Natural killer cell (primary cell): ENCODE measurements at regions not wholly inside any gene's neighbourhood (a gene's known extent, or its start where the extent isn't known, plus 50 kb on each side); places are given as distances from the start of the nearest gene placed in this dataset.

Experiments used
- ATAC-seq, 3 donors: fragments of 150-1000 bp in 2 of 3; fragments of 200-7000 bp in 1 of 3; cut with Tn5 transposase; 1 replicate in 1 of 3; 2 replicates in 2 of 3; pipeline ENCODE4 v1.10.0; 2021; ENCODE audit warnings: mild to moderate bottlenecking in 2 of 3, moderate library complexity in 2 of 3
- DNase-seq, 2 donors: peaks; one replicate each; pipeline versions ENCODE4 v3.0.0 to v3.0.0-alpha.2; 2013 to 2021; ENCODE audit warnings: mixed read lengths in 1 of 2
- H3K27ac ChIP-seq: one replicate; pipeline ENCODE4 v1.5.1; 2013; ENCODE audit warnings: mild to moderate bottlenecking, low read length
- H3K27me3 ChIP-seq: one replicate; pipeline ENCODE4 v1.6.1; 2013; ENCODE audit warnings: low read length; ENCODE audit not compliant: control insufficient read depth, insufficient read depth
- H3K36me3 ChIP-seq: one replicate; pipeline ENCODE4 v1.6.1; 2013; ENCODE audit warnings: low read length; ENCODE audit not compliant: control insufficient read depth, insufficient read depth
- H3K4me1 ChIP-seq: one replicate; pipeline ENCODE4 v1.6.1; 2013; ENCODE audit warnings: low read length; ENCODE audit not compliant: control insufficient read depth, insufficient read depth
- H3K4me3 ChIP-seq: one replicate; pipeline ENCODE4 v1.5.1; 2013; ENCODE audit warnings: low read length
- H3K9me3 ChIP-seq: one replicate; pipeline ENCODE4 v1.6.1; 2013; ENCODE audit warnings: low read length; ENCODE audit not compliant: control insufficient read depth, insufficient read depth
- H3K27ac Mint-ChIP-seq, 2 donors: one replicate each; pipeline ENCODE4 v1.8.0; 2022; ENCODE audit warnings: mild to moderate bottlenecking in 2 of 2, mixed read lengths in 2 of 2, moderate library complexity in 1 of 2
- H3K27me3 Mint-ChIP-seq, 2 donors: one replicate each; pipeline ENCODE4 v1.8.0; 2022; ENCODE audit warnings: low read depth in 2 of 2, mixed read lengths in 2 of 2
- H3K36me3 Mint-ChIP-seq: one replicate; pipeline ENCODE4 v1.8.0; 2022; ENCODE audit warnings: mixed read lengths
- H3K4me1 Mint-ChIP-seq, 2 donors: one replicate each; pipeline ENCODE4 v1.8.0; 2022; ENCODE audit warnings: mixed read lengths in 2 of 2
- H3K4me3 Mint-ChIP-seq: one replicate; pipeline ENCODE4 v1.8.0; 2022; ENCODE audit warnings: mild to moderate bottlenecking, moderate library complexity, mixed read lengths
- H3K9me3 Mint-ChIP-seq, 2 donors: one replicate each; pipeline ENCODE4 v1.8.0; 2022; ENCODE audit warnings: mixed read lengths in 2 of 2
- WGBS: methylation state at CpG from one replicate; pipeline ENCODE4 v1.1.7; 2013; ENCODE audit warnings: missing lambda C conversion rate; ENCODE audit not compliant: insufficient coverage; 5-methylcytosine and 5-hydroxymethylcytosine counted together
- intact Hi-C: fragments of 100-400 bp; cut with micrococcal nuclease; formaldehyde crosslinking; loops from one replicate; pipeline ENCODE4 v1.14.2; 2022
- TF ChIP-seq, protein P1 (sequence below): fragments of 200-600 bp; IDR thresholded peaks from one replicate; pipeline ENCODE4 v1.8.0; 2022; ENCODE audit warnings: antibody characterized with exemption

- TF ChIP-seq, protein P1, sequence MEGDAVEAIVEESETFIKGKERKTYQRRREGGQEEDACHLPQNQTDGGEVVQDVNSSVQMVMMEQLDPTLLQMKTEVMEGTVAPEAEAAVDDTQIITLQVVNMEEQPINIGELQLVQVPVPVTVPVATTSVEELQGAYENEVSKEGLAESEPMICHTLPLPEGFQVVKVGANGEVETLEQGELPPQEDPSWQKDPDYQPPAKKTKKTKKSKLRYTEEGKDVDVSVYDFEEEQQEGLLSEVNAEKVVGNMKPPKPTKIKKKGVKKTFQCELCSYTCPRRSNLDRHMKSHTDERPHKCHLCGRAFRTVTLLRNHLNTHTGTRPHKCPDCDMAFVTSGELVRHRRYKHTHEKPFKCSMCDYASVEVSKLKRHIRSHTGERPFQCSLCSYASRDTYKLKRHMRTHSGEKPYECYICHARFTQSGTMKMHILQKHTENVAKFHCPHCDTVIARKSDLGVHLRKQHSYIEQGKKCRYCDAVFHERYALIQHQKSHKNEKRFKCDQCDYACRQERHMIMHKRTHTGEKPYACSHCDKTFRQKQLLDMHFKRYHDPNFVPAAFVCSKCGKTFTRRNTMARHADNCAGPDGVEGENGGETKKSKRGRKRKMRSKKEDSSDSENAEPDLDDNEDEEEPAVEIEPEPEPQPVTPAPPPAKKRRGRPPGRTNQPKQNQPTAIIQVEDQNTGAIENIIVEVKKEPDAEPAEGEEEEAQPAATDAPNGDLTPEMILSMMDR = no peak
- DNase-seq (no peak), ATAC-seq (no peak)
- Mint-ChIP-seq H3K27me3 (peaks cover 8 to 17% of the 10 kb centered on the region in 2 donors), H3K9me3 (no peaks in the 10 kb centered on the region), H3K4me1 (no peaks in the 10 kb centered on the region), H3K36me3 (no peaks in the 10 kb centered on the region), H3K27ac (no peak overlapping the region), H3K4me3 (no peak overlapping the region)
- H3K36me3 ChIP-seq = no peaks in the 10 kb centered on the region
- H3K9me3 ChIP-seq = no peaks in the 10 kb centered on the region
- H3K27ac ChIP-seq = no peak overlapping the region
- intact Hi-C loops = no loop called here
- H3K4me1 ChIP-seq = no peaks in the 10 kb centered on the region
- 86% methylated on average over 5 of the region's 6 CpGs for WGBS
- no peaks in the 10 kb centered on the region for H3K27me3 ChIP-seq
- no peak overlapping the region for H3K4me3 ChIP-seq
These were observed 158.7 kb upstream of the ZNF507 start for GRCh38 chr19:32186542-32187330.

GRCh38 chr19:32188921-32189320, 156.5 kb upstream of the ZNF507 start:
- Histone ChIP-seq H3K4me1 (no peaks in the 10 kb centered on the region), H3K36me3 (no peaks in the 10 kb centered on the region), H3K27ac (no peak overlapping the region), H3K4me3 (no peak overlapping the region), H3K9me3 (no peaks in the 10 kb centered on the region), H3K27me3 (no peaks in the 10 kb centered on the region)
- ATAC-seq = no peak
- no peak overlapping the region for H3K27ac Mint-ChIP-seq
- H3K27me3 Mint-ChIP-seq = peaks cover 24% of the 10 kb centered on the region in 2 donors
- H3K4me3 Mint-ChIP-seq = no peak overlapping the region
- WGBS = 59% methylated on average over 2 of the region's 2 CpGs
- H3K36me3 Mint-ChIP-seq = no peaks in the 10 kb centered on the region
- DNase-seq = no peak
- no peaks in the 10 kb centered on the region for H3K4me1 Mint-ChIP-seq
- intact Hi-C loops = no loop called here
- H3K9me3 Mint-ChIP-seq = no peaks in the 10 kb centered on the region
- TF ChIP-seq, protein P1 = no peak

DNA sequence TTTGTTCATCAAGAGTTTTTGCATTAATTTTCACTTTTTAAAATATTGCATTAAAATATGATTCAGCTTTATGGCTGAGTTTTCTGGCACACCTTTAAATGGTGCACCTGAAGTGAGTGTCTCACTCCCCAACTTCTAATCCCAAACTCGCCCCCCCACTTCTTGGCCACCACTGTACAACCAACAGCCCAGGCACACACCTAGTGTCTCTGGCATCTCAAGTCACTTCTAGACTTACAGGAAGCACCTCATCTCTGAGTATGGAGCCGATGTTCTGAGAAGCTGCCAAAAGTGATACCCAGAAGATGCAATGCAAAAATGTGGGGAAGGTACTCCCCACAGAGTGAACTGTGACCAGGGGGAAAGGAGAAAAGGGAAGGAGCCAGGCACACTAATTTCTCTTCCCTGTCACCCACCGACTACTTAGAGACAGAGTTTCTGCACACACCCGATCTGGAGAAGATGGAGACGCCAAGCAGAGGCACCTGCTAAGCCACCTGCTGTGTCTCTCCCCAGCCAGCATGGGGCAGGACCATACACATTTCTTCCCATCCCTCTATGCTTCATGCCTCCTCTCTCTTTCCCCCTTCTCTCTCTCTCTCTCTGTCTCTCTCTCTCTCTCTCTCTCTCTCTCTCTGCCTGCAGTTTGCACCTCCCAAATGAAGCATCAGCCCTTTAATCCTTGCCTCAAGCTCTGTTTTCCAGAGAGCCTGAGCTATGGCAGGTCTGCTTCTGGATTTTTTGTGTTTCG, 155.3 kb upstream of the ZNF507 start:
- Histone ChIP-seq H3K27me3 (no peaks in the 10 kb centered on the region), H3K36me3 (no peaks in the 10 kb centered on the region), H3K4me3 (no peak overlapping the region), H3K27ac (no peak overlapping the region), H3K4me1 (no peaks in the 10 kb centered on the region), H3K9me3 (no peaks in the 10 kb centered on the region)
- H3K9me3 Mint-ChIP-seq = no peaks in the 10 kb centered on the region
- TF ChIP-seq, protein P1 = no peak
- peaks cover 24 to 25% of the 10 kb centered on the region in 2 donors for H3K27me3 Mint-ChIP-seq
- no peaks in the 10 kb centered on the region for H3K4me1 Mint-ChIP-seq
- H3K4me3 Mint-ChIP-seq = no peak overlapping the region
- no peaks in the 10 kb centered on the region for H3K36me3 Mint-ChIP-seq
- DNase-seq (no peak), ATAC-seq (no peak)
- 70% methylated on average over 6 of the region's 6 CpGs for WGBS
- no peak overlapping the region for H3K27ac Mint-ChIP-seq
- intact Hi-C loops = no loop called here
